K562 (cell line): ENCODE measurements at regions not wholly inside any gene's neighbourhood (a gene's known extent, or its start where the extent isn't known, plus 50 kb on each side); places are given as distances from the start of the nearest gene placed in this dataset.
"Not testable (repeated sequence)": the region's sequence is repeated elsewhere in the genome, so short reads cannot be mapped to it uniquely, and the experiment has no call there.

Experiments used
- ARNT ChIP-seq, 2 experiments: fragments of 450-650 bp; IDR thresholded peaks; 2 replicates each; pipeline ENCODE4 v1.6.1; 2016; ENCODE audit warnings: mild to moderate bottlenecking in 1 of 2
- CTCF ChIP-seq, 3 experiments: IDR thresholded peaks in 2 of 3; conservative IDR thresholded peaks in 1 of 3; 2 replicates each; pipeline ENCODE4 v1.5.1; 2011 to 2012; ENCODE audit warnings: low read length in 3 of 3, mild to moderate bottlenecking in 3 of 3, control low read depth in 2 of 3, improper control_type of control experiment in 1 of 3, inconsistent platforms in 1 of 3, low read depth in 1 of 3, mixed read lengths in 1 of 3, moderate library complexity in 1 of 3; ENCODE audit not compliant: insufficient read depth in 2 of 3
- IRF2 ChIP-seq: sonication (generic); formaldehyde crosslinking; IDR thresholded peaks from 2 replicates; pipeline ENCODE4 v1.8.1; 2022; ENCODE audit warnings: mild to moderate bottlenecking, missing genetic modification reagents
- MAZ ChIP-seq, 2 experiments: fragments of 450-650 bp in 1 of 2; sonication (generic) in 1 of 2; formaldehyde crosslinking; IDR thresholded peaks in 1 of 2; conservative IDR thresholded peaks in 1 of 2; 2 replicates each; pipeline versions ENCODE4 v1.4.0 to v1.5.0; 2020; ENCODE audit warnings: mild to moderate bottlenecking in 1 of 2, missing genetic modification reagents in 1 of 2
- PBX2 ChIP-seq, 2 experiments: IDR thresholded peaks in 1 of 2; conservative IDR thresholded peaks in 1 of 2; 2 replicates each; pipeline ENCODE4 v1.6.1; 2016; ENCODE audit warnings: low read depth in 2 of 2, mild to moderate bottlenecking in 1 of 2, missing compliant biosample characterization in 1 of 2, missing genetic modification characterization in 1 of 2, moderate library complexity in 1 of 2
- REST ChIP-seq, 2 experiments: fragments of 450-650 bp; formaldehyde crosslinking in 1 of 2; IDR thresholded peaks; 2 replicates each; pipeline versions ENCODE4 v1.4.0 to v1.6.1; 2014 to 2020; ENCODE audit warnings: mild to moderate bottlenecking in 2 of 2, borderline replicate concordance in 1 of 2, low read depth in 1 of 2
- ZFP91 ChIP-seq: sonication (generic); formaldehyde crosslinking; IDR thresholded peaks from 2 replicates; pipeline ENCODE4 v1.8.0; 2022; ENCODE audit warnings: mild to moderate bottlenecking, missing genetic modification reagents
- ZZZ3 ChIP-seq: fragments of 450-650 bp; IDR thresholded peaks from 2 replicates; pipeline ENCODE4 v1.6.1; 2016; ENCODE audit warnings: antibody characterized with exemption, mild to moderate bottlenecking, moderate library complexity

- not testable (repeated sequence) for TF ChIP-seq REST (IDR thresholded peaks at IDR 0.05; ENCODE audit: borderline replicate concordance); REST (CRISPR knock-in tag; IDR thresholded peaks at IDR 0.05; ENCODE audit: low read depth); CTCF (IDR thresholded peaks at IDR 0.05 in 2 of 3, conservative IDR thresholded peaks at IDR 0.05 in 1 of 3; ENCODE audit: insufficient read depth in 2 of 3, low read depth in 1 of 3, low read length in 3 of 3); ZFP91 (CRISPR knock-in tag); ZZZ3; ARNT (IDR thresholded peaks at IDR 0.05); MAZ (CRISPR knock-in tag; conservative IDR thresholded peaks at IDR 0.05 in 1 of 2, IDR thresholded peaks at IDR 0.05 in 1 of 2); PBX2 (CRISPR knock-in tag; IDR thresholded peaks at IDR 0.05; ENCODE audit: low read depth); PBX2 (tag; conservative IDR thresholded peaks at IDR 0.05; ENCODE audit: low read depth); IRF2 (CRISPR knock-in tag)
Observed at GRCh38 chr2:113336040-113336439, 57.3 kb upstream of the PAX8 start.
